CD14-positive monocyte (primary cell): ENCODE measurements at regions not wholly inside any gene's neighbourhood (a gene's known extent, or its start where the extent isn't known, plus 50 kb on each side); places are given as distances from the start of the nearest gene placed in this dataset.

Experiments used
- DNase-seq, 3 donors: peaks; one replicate each; pipeline ENCODE4 v3.0.0-alpha.2; 2011 to 2022
- H2AFZ ChIP-seq: 2 replicates; pipeline ENCODE4 v1.6.0; 2012; ENCODE audit warnings: mild to moderate bottlenecking, low read depth, low read length, inconsistent platforms; ENCODE audit not compliant: insufficient read depth, poor library complexity, severe bottlenecking
- H3K27ac ChIP-seq, 2 donors: 1 replicate in 1 of 2; 2 replicates in 1 of 2; pipeline ENCODE4 v1.5.1; 2012 to 2013; ENCODE audit warnings: low read length in 2 of 2, control low read depth in 1 of 2, inconsistent platforms in 1 of 2, low read depth in 1 of 2, mild to moderate bottlenecking in 1 of 2
- H3K27me3 ChIP-seq, 2 donors: one replicate each; pipeline versions ENCODE4 v1.6.0 to v1.6.1; 2011 to 2013; ENCODE audit warnings: low read length in 2 of 2; ENCODE audit not compliant: control insufficient read depth in 2 of 2, insufficient read depth in 2 of 2
- H3K36me3 ChIP-seq, 2 donors: replicated peaks in 1 of 2; 1 replicate in 1 of 2; 2 replicates in 1 of 2; pipeline versions ENCODE4 v1.5.1 to v1.6.1; 2012 to 2013; ENCODE audit warnings: low read length in 2 of 2, control low read depth in 1 of 2, inconsistent platforms in 1 of 2, mild to moderate bottlenecking in 1 of 2; ENCODE audit not compliant: insufficient read depth in 2 of 2, control insufficient read depth in 1 of 2
- H3K4me1 ChIP-seq, 2 donors: 1 replicate in 1 of 2; 2 replicates in 1 of 2; pipeline versions ENCODE4 v1.5.1 to v1.6.1; 2012 to 2013; ENCODE audit warnings: low read length in 2 of 2, control low read depth in 1 of 2, inconsistent platforms in 1 of 2, mild to moderate bottlenecking in 1 of 2, moderate library complexity in 1 of 2; ENCODE audit not compliant: insufficient read depth in 2 of 2, control insufficient read depth in 1 of 2
- H3K4me2 ChIP-seq: replicated peaks from 2 replicates; pipeline ENCODE3; 2012; ENCODE audit warnings: low read length, moderate library complexity, mild to moderate bottlenecking; ENCODE audit not compliant: poor library complexity, severe bottlenecking; ENCODE audit errors: extremely low read depth
- H3K4me3 ChIP-seq, 3 experiments: fragments of 200-600 bp in 1 of 3; sonication (generic) in 1 of 3; replicated peaks in 1 of 3; 1 replicate in 2 of 3; 2 replicates in 1 of 3; pipeline ENCODE4 v1.5.1; 2011 to 2013; ENCODE audit warnings: low read length in 3 of 3, mild to moderate bottlenecking in 3 of 3, control low read depth in 2 of 3, low read depth in 2 of 3, inconsistent platforms in 1 of 3, moderate library complexity in 1 of 3
- H3K79me2 ChIP-seq: 2 replicates; pipeline ENCODE4 v1.6.0; 2012; ENCODE audit warnings: mild to moderate bottlenecking, control low read depth, inconsistent platforms, low read length, moderate library complexity; ENCODE audit not compliant: insufficient read depth
- H3K9ac ChIP-seq: 2 replicates; pipeline ENCODE4 v1.6.0; 2017; ENCODE audit warnings: low read length, mild to moderate bottlenecking; ENCODE audit not compliant: insufficient read depth, poor library complexity, severe bottlenecking
- H3K9me3 ChIP-seq, 2 donors: replicated peaks in 1 of 2; 1 replicate in 1 of 2; 2 replicates in 1 of 2; pipeline versions ENCODE4 v1.5.1 to v1.6.1; 2012 to 2013; ENCODE audit warnings: low read length in 2 of 2, control low read depth in 1 of 2; ENCODE audit not compliant: control insufficient read depth in 1 of 2, insufficient read depth in 1 of 2
- H4K20me1 ChIP-seq: 2 replicates; pipeline ENCODE4 v1.6.0; 2012; ENCODE audit warnings: mild to moderate bottlenecking, low read length, control low read depth, moderate library complexity; ENCODE audit not compliant: insufficient read depth
- H3K27ac Mint-ChIP-seq, 7 donors: one replicate each; pipeline ENCODE4 v1.8.0; 2020; ENCODE audit warnings: mild to moderate bottlenecking in 7 of 7, mixed read lengths in 7 of 7, moderate library complexity in 6 of 7, inconsistent platforms in 2 of 7
- H3K27me3 Mint-ChIP-seq, 3 donors: one replicate each; pipeline ENCODE4 v1.8.0; 2021 to 2022; ENCODE audit warnings: low read depth in 3 of 3, mild to moderate bottlenecking in 3 of 3, mixed read lengths in 3 of 3, moderate library complexity in 3 of 3, inconsistent platforms in 1 of 3
- H3K36me3 Mint-ChIP-seq, 2 donors: one replicate each; pipeline ENCODE4 v1.8.0; 2020; ENCODE audit warnings: mixed read lengths in 2 of 2, inconsistent platforms in 1 of 2, mild to moderate bottlenecking in 1 of 2
- H3K4me1 Mint-ChIP-seq: one replicate; pipeline ENCODE4 v1.8.0; 2020; ENCODE audit warnings: mild to moderate bottlenecking, mixed read lengths
- H3K4me3 Mint-ChIP-seq, 2 donors: one replicate each; pipeline ENCODE4 v1.8.0; 2020; ENCODE audit warnings: mild to moderate bottlenecking in 2 of 2, mixed read lengths in 2 of 2, moderate library complexity in 1 of 2
- H3K9me3 Mint-ChIP-seq, 7 donors: one replicate each; pipeline ENCODE4 v1.8.0; 2020 to 2022; ENCODE audit warnings: mixed read lengths in 7 of 7, mild to moderate bottlenecking in 6 of 7, moderate library complexity in 6 of 7, inconsistent platforms in 2 of 7
- CTCF ChIP-seq: fragments of 200-600 bp; IDR thresholded peaks from one replicate; pipeline ENCODE4 v1.8.0; 2022; ENCODE audit warnings: antibody characterized with exemption, mild to moderate bottlenecking
- WGBS: methylation state at CpG from one replicate; pipeline ENCODE4 v1.1.5; 2013; ENCODE audit warnings: missing lambda C conversion rate; ENCODE audit not compliant: insufficient coverage; 5-methylcytosine and 5-hydroxymethylcytosine counted together
- intact Hi-C, 2 donors: fragments of 100-400 bp; cut with micrococcal nuclease; formaldehyde crosslinking; loops; one replicate each; pipeline versions ENCODE4 v1.15.0 to v1.15.1; 2023

- no peaks in the 10 kb centered on the region for H4K20me1 ChIP-seq
- Mint-ChIP-seq H3K36me3 (no peaks in the 10 kb centered on the region), H3K27ac (no peak overlapping the region), H3K4me1 (peaks cover 21% of the 10 kb centered on the region), H3K27me3 (peaks cover 14 to 19% (median 16%) of the 10 kb centered on the region in 3 donors), H3K9me3 (peaks cover 0 to 1% (median 0%) of the 10 kb centered on the region in 7 donors), H3K4me3 (no peak overlapping the region)
- H3K4me2 ChIP-seq = no peak overlapping the region
- H3K27me3 ChIP-seq = peaks cover 0 to 9% of the 10 kb centered on the region in 2 donors
- H3K27ac ChIP-seq = no peak overlapping the region
- H3K4me3 ChIP-seq = no peak overlapping the region
- no peaks in the 10 kb centered on the region for H3K9me3 ChIP-seq
- intact Hi-C loops = no loop called here
- H3K4me1 ChIP-seq = peaks cover 16 to 20% of the 10 kb centered on the region in 2 donors
- 92% methylated on average over 8 of the region's 18 CpGs for WGBS
- DNase-seq = no peak
- H3K9ac ChIP-seq = no peak overlapping the region
- no peak overlapping the region for H2AFZ ChIP-seq
- H3K79me2 ChIP-seq = no peaks in the 10 kb centered on the region
- TF ChIP-seq CTCF = no peak
- no peaks in the 10 kb centered on the region for H3K36me3 ChIP-seq
Observed at GRCh38 chr3:13238687-13239466, 165.6 kb upstream of the IQSEC1 start.

- Histone ChIP-seq H2AFZ (no peak overlapping the region), H3K27me3 (peaks cover 0 to 9% of the 10 kb centered on the region in 2 donors), H3K4me2 (no peak overlapping the region), H3K36me3 (no peaks in the 10 kb centered on the region), H3K27ac (no peak overlapping the region), H3K4me3 (no peak overlapping the region), H3K4me1 (peaks cover 21 to 27% of the 10 kb centered on the region in 2 donors), H4K20me1 (no peaks in the 10 kb centered on the region), H3K9me3 (no peaks in the 10 kb centered on the region), H3K79me2 (no peaks in the 10 kb centered on the region), H3K9ac (no peak overlapping the region)
- Mint-ChIP-seq H3K36me3 (no peaks in the 10 kb centered on the region), H3K9me3 (peaks cover 0 to 3% (median 0%) of the 10 kb centered on the region in 7 donors), H3K27me3 (peaks cover 14 to 24% (median 20%) of the 10 kb centered on the region in 3 donors), H3K27ac (no peak overlapping the region), H3K4me3 (no peak overlapping the region), H3K4me1 (peaks cover 28% of the 10 kb centered on the region)
- TF ChIP-seq CTCF = no peak
- DNase-seq = no peak
- WGBS = 97% methylated on average over 18 of the region's 18 CpGs
- intact Hi-C loops = no loop called here
Observed at GRCh38 chr3:13237776-13238490, 164.7 kb upstream of the IQSEC1 start.
